ENCODE measurements at regions not wholly inside any gene's neighbourhood (a gene's known extent, or its start where the extent isn't known, plus 50 kb on each side); places are given as distances from the start of the nearest gene placed in this dataset.
"Not testable (repeated sequence)": the region's sequence is repeated elsewhere in the genome, so short reads cannot be mapped to it uniquely, and the experiment has no call there.

GRCh38 chr2:111474198-111474705 lies 353.5 kb downstream of the BCL2L11 start:
- TF ChIP-seq CTCF, EP300, POLR2A (IDR thresholded peaks at IDR 0.05): not testable (repeated sequence)

All from sigmoid colon (tissue), 4 donors.